Endometrial microvascular endothelial cells (primary cell): ENCODE measurements at regions not wholly inside any gene's neighbourhood (a gene's known extent, or its start where the extent isn't known, plus 50 kb on each side); places are given as distances from the start of the nearest gene placed in this dataset.

Experiments used
- in situ Hi-C: cut with HindIII; loops from 2 replicates; pipeline ENCODE4 v1.10.0; 2017; ENCODE audit warnings: low sequenced_read_pairs, low pct_unique_long_range_greater_than_20kb; ENCODE audit errors: inconsistent ontology term

GRCh38 chr5:74182603-74183002, 457.9 kb downstream of the ENC1 start:
- in situ Hi-C loops = no loop called here

GRCh38 chr5:74179701-74180100, 460.8 kb downstream of the ENC1 start:
- in situ Hi-C loops = no loop called here

GRCh38 chr5:74179179-74179578, 461.3 kb downstream of the ENC1 start:
- in situ Hi-C loops = no loop called here

GRCh38 chr5:74177961-74178360, 462.6 kb downstream of the ENC1 start:
- in situ Hi-C loops = no loop called here

GRCh38 chr5:74174366-74174765, 466.2 kb downstream of the ENC1 start:
- in situ Hi-C loops = no loop called here

- in situ Hi-C loops = no loop called here
These were observed 466.9 kb downstream of the ENC1 start for GRCh38 chr5:74173665-74174064.

- in situ Hi-C loops = no loop called here
These were observed 467.3 kb downstream of the ENC1 start for GRCh38 chr5:74173241-74173640.

- in situ Hi-C loops = no loop called here
These were observed 470.8 kb downstream of the ENC1 start for GRCh38 chr5:74169701-74170100.

GRCh38 chr5:74167930-74168315, 472.6 kb downstream of the ENC1 start:
- in situ Hi-C loops = no loop called here

- in situ Hi-C loops = no loop called here
These were observed 473.2 kb downstream of the ENC1 start for GRCh38 chr5:74167206-74167929.

- in situ Hi-C loops = no loop called here
These were observed 474.5 kb downstream of the ENC1 start for GRCh38 chr5:74166064-74166463.

- in situ Hi-C loops = no loop called here
These were observed 475.7 kb downstream of the ENC1 start for GRCh38 chr5:74164725-74165235.

GRCh38 chr5:74162524-74162923, 478.0 kb downstream of the ENC1 start:
- in situ Hi-C loops = no loop called here

GRCh38 chr5:74161170-74161569, 479.4 kb downstream of the ENC1 start:
- in situ Hi-C loops = no loop called here

GRCh38 chr5:74156728-74157383, 483.7 kb downstream of the ENC1 start:
- in situ Hi-C loops = no loop called here

- in situ Hi-C loops = no loop called here
These were observed 485.0 kb downstream of the ENC1 start for GRCh38 chr5:74155501-74155900.

- in situ Hi-C loops = no loop called here
These were observed 486.0 kb downstream of the ENC1 start for GRCh38 chr5:74154526-74154925.

GRCh38 chr5:74153255-74153790, 487.2 kb downstream of the ENC1 start:
- in situ Hi-C loops = no loop called here

GRCh38 chr5:74152625-74153254, 487.8 kb downstream of the ENC1 start:
- in situ Hi-C loops = no loop called here

- in situ Hi-C loops = no loop called here
These were observed 488.4 kb downstream of the ENC1 start for GRCh38 chr5:74152136-74152535.
